ENCODE measurements at regions not wholly inside any gene's neighbourhood (a gene's known extent, or its start where the extent isn't known, plus 50 kb on each side); places are given as distances from the start of the nearest gene placed in this dataset.

DNA sequence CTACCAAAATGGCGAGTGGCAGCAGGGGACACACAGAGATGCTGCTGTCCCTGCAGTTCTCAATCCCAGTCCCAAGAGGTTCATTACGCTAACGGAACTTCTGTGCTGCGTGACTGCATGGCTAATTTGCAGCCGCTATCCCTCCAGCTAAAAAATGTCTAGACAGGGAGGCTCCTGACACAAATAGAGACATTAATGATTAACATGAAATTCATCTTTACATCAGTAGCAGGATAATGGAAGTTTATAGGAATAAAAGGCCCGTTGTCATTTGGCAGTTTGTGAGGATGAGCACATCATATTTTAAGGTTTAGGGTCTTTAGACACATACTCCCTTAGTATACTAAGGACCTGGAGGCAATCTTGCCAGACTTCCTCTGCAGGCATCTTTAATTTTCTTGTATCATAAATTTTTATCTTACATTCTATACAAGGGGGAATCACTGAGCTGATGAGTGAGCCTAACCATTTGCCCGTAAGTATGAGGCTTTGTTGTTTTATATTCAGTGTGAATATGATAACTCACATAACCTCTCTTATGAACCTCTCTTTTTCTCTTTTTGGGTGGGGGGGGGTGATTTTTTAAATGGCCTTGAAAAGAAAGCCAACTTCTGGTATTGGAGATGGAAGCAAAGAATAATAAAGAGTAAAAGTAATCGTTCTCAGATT lies 99.8 kb upstream of the OR9G4 start:
- Mint-ChIP-seq H3K9me3 (no peaks in the 10 kb centered on the region), H3K4me3 (no peak overlapping the region), H3K36me3 (no peaks in the 10 kb centered on the region), H3K27ac (no peak overlapping the region), H3K27me3 (ENCODE audit: low read depth in 2 of 2) (no peaks in the 10 kb centered on the region), H3K4me1 (no peaks in the 10 kb centered on the region)
- Histone ChIP-seq H3K27me3 (ENCODE audit: control insufficient read depth, insufficient read depth, low read length) (no peaks in the 10 kb centered on the region), H3K9me3 (ENCODE audit: control insufficient read depth, insufficient read depth, low read length) (no peaks in the 10 kb centered on the region), H3K36me3 (ENCODE audit: control insufficient read depth, insufficient read depth, low read length) (no peaks in the 10 kb centered on the region), H3K27ac (ENCODE audit: low read length) (no peak overlapping the region), H3K4me1 (ENCODE audit: control insufficient read depth, insufficient read depth, low read length) (no peaks in the 10 kb centered on the region), H3K4me3 (ENCODE audit: low read length) (no peak overlapping the region)
- no peak for TF ChIP-seq CTCF (IDR thresholded peaks at IDR 0.05)
- DNase-seq (no peak), ATAC-seq (no peak)
- intact Hi-C loops (cut with micrococcal nuclease), result no loop called here
- WGBS (ENCODE audit: insufficient coverage), result 93% methylated on average over 4 of the region's 8 CpGs

DNA sequence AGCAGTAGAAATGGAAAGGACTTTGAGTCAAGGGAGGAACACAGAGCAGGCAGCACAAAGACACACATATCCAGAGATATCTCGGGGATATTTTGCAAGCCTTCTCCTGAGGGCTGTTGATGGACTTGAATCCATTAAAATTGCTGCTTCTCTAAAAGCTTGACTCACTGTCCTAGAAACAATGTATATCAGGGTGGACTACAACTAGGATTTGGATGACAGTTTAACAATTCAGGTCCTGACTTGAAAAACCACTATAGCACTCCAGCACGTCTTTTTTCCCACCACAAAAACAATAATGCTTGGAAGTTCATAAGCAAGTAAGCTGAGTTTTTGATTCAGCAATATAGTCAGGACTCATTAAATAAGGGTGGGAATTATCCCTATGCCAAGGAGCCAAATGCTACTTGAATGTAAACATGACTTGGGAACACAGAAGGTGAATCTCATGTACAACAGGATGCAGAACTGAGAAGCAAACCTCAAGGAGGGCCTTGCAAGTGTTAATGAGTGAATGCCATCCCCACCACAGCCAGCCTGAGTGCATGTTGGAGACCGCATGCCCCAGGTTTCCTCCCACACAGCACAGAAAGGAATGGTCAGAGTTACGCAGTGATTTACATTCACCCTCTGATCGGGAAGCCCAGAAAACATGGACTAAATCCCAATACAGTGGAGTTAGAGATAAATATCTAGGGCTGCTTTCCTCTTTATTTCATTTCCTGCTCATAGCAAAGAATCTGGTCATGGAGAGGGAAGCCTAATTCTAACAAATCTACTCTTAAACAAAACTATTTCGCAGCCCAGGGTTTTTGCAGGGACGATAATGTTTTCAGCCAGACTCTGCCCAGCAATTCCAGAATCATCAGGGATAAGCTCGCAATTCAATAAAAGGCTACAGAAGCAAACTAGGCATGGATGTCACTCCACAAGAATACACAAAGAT lies 98.4 kb upstream of the OR9G4 start:
- intact Hi-C loops (cut with micrococcal nuclease), result no loop called here
- WGBS (ENCODE audit: insufficient coverage), result 54% methylated on average over 7 of the region's 8 CpGs
- no peak overlapping the region for H3K27ac Mint-ChIP-seq
- no peak for TF ChIP-seq CTCF (IDR thresholded peaks at IDR 0.05)
- no peak overlapping the region for H3K4me3 Mint-ChIP-seq
- DNase-seq, result no peak
- H3K27me3 Mint-ChIP-seq (ENCODE audit: low read depth in 2 of 2), result no peaks in the 10 kb centered on the region
- H3K9me3 Mint-ChIP-seq, result no peaks in the 10 kb centered on the region
- no peaks in the 10 kb centered on the region for H3K27me3 ChIP-seq (ENCODE audit: control insufficient read depth, insufficient read depth, low read length)
- ATAC-seq, result no peak
- no peaks in the 10 kb centered on the region for H3K4me1 ChIP-seq (ENCODE audit: control insufficient read depth, insufficient read depth, low read length)
- no peaks in the 10 kb centered on the region for H3K36me3 Mint-ChIP-seq
- H3K9me3 ChIP-seq (ENCODE audit: control insufficient read depth, insufficient read depth, low read length), result no peaks in the 10 kb centered on the region
- H3K27ac ChIP-seq (ENCODE audit: low read length), result no peak overlapping the region
- no peak overlapping the region for H3K4me3 ChIP-seq (ENCODE audit: low read length)
- no peaks in the 10 kb centered on the region for H3K36me3 ChIP-seq (ENCODE audit: control insufficient read depth, insufficient read depth, low read length)
- no peaks in the 10 kb centered on the region for H3K4me1 Mint-ChIP-seq

DNA sequence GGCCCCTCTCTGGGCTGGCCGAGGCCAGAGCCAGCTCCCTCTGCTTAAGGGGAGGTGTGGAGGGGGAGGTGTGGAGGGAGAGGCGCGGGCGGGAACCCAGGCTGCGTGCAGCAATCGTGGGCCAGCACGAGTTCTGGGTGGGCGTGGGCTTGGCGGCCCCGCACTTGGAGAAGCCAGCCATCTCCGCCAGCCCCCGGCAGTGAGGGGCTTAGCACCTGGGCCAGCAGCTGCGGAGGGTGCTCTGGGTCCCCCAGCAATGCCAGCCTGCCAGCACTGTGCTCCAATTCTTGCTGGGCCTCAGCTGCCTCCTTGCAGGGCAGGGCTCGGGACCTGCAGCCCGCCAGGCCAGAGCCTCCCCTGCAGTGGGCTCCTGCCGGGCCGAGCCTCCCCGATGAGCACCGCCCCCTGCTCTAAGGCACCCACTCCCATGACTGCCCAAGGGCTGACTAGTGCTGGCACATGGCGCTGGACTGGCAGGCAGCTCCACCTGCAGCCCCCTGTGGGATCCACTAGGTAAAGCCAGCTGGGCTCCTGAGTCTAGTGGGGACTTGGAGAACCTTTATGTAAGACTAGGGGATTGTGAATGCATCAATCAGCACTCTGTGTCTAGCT lies 96.7 kb upstream of the OR9G4 start:
- no peak overlapping the region for H3K4me3 Mint-ChIP-seq
- Histone ChIP-seq H3K27me3 (ENCODE audit: control insufficient read depth, insufficient read depth, low read length) (no peaks in the 10 kb centered on the region), H3K27ac (ENCODE audit: low read length) (no peak overlapping the region), H3K4me1 (ENCODE audit: control insufficient read depth, insufficient read depth, low read length) (no peaks in the 10 kb centered on the region), H3K4me3 (ENCODE audit: low read length) (no peak overlapping the region), H3K9me3 (ENCODE audit: control insufficient read depth, insufficient read depth, low read length) (no peaks in the 10 kb centered on the region), H3K36me3 (ENCODE audit: control insufficient read depth, insufficient read depth, low read length) (no peaks in the 10 kb centered on the region)
- intact Hi-C loops (cut with micrococcal nuclease), result no loop called here
- DNase-seq (no peak), ATAC-seq (no peak)
- no peaks in the 10 kb centered on the region for H3K4me1 Mint-ChIP-seq
- no peaks in the 10 kb centered on the region for H3K36me3 Mint-ChIP-seq
- no peaks in the 10 kb centered on the region for H3K27me3 Mint-ChIP-seq (ENCODE audit: low read depth in 2 of 2)
- H3K27ac Mint-ChIP-seq, result no peak overlapping the region
- no peaks in the 10 kb centered on the region for H3K9me3 Mint-ChIP-seq
- WGBS (ENCODE audit: insufficient coverage), result 92% methylated on average over 20 of the region's 20 CpGs
- TF ChIP-seq CTCF (IDR thresholded peaks at IDR 0.05), result no peak
